ENCODE measurements at regions not wholly inside any gene's neighbourhood (a gene's known extent, or its start where the extent isn't known, plus 50 kb on each side); places are given as distances from the start of the nearest gene placed in this dataset.

DNA sequence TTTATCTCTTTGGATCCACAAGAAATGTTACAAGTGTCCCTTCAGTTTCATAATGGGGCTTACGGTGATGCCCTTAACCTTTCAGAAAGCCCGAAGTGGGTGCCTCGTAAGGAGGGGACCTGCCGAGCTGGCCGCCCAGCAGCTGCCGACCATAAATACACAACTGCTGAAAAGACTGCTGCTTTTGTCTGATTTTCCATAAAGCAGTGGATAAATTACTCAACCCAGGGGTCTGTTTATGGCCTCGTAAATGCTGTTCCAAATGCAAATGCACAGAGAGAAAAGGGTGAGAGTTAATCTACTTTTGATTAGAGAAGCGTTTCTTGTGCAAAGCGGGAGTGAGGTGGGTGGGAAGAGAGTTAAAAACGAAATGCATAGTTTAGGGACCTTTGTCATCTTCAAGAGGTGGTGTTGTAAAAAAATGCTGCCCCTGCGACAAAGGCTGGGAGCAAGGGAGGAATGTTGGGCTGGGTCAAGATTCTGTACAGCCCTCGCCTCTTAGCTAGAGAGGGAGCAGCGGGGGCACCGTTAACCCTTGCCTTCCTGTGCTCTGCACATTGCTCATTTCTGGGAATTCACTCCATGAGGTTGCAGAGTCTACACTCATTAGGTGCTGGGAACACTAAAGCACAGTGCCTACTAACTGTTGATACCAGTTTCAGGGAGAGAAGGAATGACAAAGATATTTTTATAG lies 112.0 kb upstream of the MTHFD1L start:
- Histone ChIP-seq H3K9me2 (replicated peaks; ENCODE audit: low read depth, low read length) (no peaks in the 10 kb centered on the region), H3K27me3 (ENCODE audit: insufficient read depth, low read length, poor library complexity, severe bottlenecking) (no peaks in the 10 kb centered on the region), H3K79me2 (ENCODE audit: insufficient read depth, low read length) (peaks cover 30% of the 10 kb centered on the region), H3K4me3 (ENCODE audit: low read length, poor library complexity, severe bottlenecking) (no peak overlapping the region), H3K4me1 (ENCODE audit: insufficient read depth, low read length, poor library complexity, severe bottlenecking) (no peaks in the 10 kb centered on the region), H3K9ac (ENCODE audit: low read depth, low read length, poor library complexity, severe bottlenecking) (no peak overlapping the region), H3K4me2 (ENCODE audit: low read depth, low read length, poor library complexity, severe bottlenecking) (no peak overlapping the region), H3F3A (ENCODE audit: low read depth) (no peaks in the 10 kb centered on the region), H4K20me1 (ENCODE audit: insufficient read depth, low read length, poor library complexity, severe bottlenecking) (peaks cover 4% of the 10 kb centered on the region), H2AFZ (ENCODE audit: low read length) (no peak overlapping the region), H3K36me3 (ENCODE audit: insufficient read depth, low read length) (peaks cover 18% of the 10 kb centered on the region; the same call in 1 of the 2 replicates), H3K9me3 (ENCODE audit: insufficient read depth, low read depth, low read length) (no peaks in the 10 kb centered on the region)
- TF ChIP-seq, protein P1, sequence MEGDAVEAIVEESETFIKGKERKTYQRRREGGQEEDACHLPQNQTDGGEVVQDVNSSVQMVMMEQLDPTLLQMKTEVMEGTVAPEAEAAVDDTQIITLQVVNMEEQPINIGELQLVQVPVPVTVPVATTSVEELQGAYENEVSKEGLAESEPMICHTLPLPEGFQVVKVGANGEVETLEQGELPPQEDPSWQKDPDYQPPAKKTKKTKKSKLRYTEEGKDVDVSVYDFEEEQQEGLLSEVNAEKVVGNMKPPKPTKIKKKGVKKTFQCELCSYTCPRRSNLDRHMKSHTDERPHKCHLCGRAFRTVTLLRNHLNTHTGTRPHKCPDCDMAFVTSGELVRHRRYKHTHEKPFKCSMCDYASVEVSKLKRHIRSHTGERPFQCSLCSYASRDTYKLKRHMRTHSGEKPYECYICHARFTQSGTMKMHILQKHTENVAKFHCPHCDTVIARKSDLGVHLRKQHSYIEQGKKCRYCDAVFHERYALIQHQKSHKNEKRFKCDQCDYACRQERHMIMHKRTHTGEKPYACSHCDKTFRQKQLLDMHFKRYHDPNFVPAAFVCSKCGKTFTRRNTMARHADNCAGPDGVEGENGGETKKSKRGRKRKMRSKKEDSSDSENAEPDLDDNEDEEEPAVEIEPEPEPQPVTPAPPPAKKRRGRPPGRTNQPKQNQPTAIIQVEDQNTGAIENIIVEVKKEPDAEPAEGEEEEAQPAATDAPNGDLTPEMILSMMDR (conservative IDR thresholded peaks at IDR 0.05; ENCODE audit: low read length): no peak
- no peak for TF ChIP-seq EZH2phosphoT487 (IDR thresholded peaks at IDR 0.05; ENCODE audit: borderline replicate concordance)

- no peaks in the 10 kb centered on the region for H3K9me2 ChIP-seq (replicated peaks; ENCODE audit: low read depth, low read length)
- H3K4me1 ChIP-seq (ENCODE audit: insufficient read depth, low read length, poor library complexity, severe bottlenecking): no peaks in the 10 kb centered on the region
- H3K36me3 ChIP-seq (ENCODE audit: insufficient read depth, low read length): peaks cover 14% of the 10 kb centered on the region; the same call in 1 of the 2 replicates
- no peaks in the 10 kb centered on the region for H3K9me3 ChIP-seq (ENCODE audit: insufficient read depth, low read depth, low read length)
- H4K20me1 ChIP-seq (ENCODE audit: insufficient read depth, low read length, poor library complexity, severe bottlenecking): peaks cover 16% of the 10 kb centered on the region
- TF ChIP-seq, protein P1 (conservative IDR thresholded peaks at IDR 0.05; ENCODE audit: low read length): no peak
- TF ChIP-seq EZH2phosphoT487 (IDR thresholded peaks at IDR 0.05; ENCODE audit: borderline replicate concordance): no peak
- H3K9ac ChIP-seq (ENCODE audit: low read depth, low read length, poor library complexity, severe bottlenecking): no peak overlapping the region
- peaks cover 37% of the 10 kb centered on the region for H3K79me2 ChIP-seq (ENCODE audit: insufficient read depth, low read length)
- H3F3A ChIP-seq (ENCODE audit: low read depth): no peaks in the 10 kb centered on the region
- no peak overlapping the region for H3K4me2 ChIP-seq (ENCODE audit: low read depth, low read length, poor library complexity, severe bottlenecking)
- H2AFZ ChIP-seq (ENCODE audit: low read length): no peak overlapping the region
- H3K27me3 ChIP-seq (ENCODE audit: insufficient read depth, low read length, poor library complexity, severe bottlenecking): no peaks in the 10 kb centered on the region
- H3K4me3 ChIP-seq (ENCODE audit: low read length, poor library complexity, severe bottlenecking): no peak overlapping the region
Observed at GRCh38 chr6:150755042-150755441, 110.5 kb upstream of the MTHFD1L start.

- Histone ChIP-seq H3K9me2 (replicated peaks; ENCODE audit: low read depth, low read length) (no peaks in the 10 kb centered on the region), H2AFZ (ENCODE audit: low read length) (no peak overlapping the region), H3K9me3 (ENCODE audit: insufficient read depth, low read depth, low read length) (no peaks in the 10 kb centered on the region), H3F3A (ENCODE audit: low read depth) (no peaks in the 10 kb centered on the region), H3K4me3 (ENCODE audit: low read length, poor library complexity, severe bottlenecking) (no peak overlapping the region), H3K27me3 (ENCODE audit: insufficient read depth, low read length, poor library complexity, severe bottlenecking) (no peaks in the 10 kb centered on the region), H3K9ac (ENCODE audit: low read depth, low read length, poor library complexity, severe bottlenecking) (no peak overlapping the region), H3K4me1 (ENCODE audit: insufficient read depth, low read length, poor library complexity, severe bottlenecking) (no peaks in the 10 kb centered on the region), H3K79me2 (ENCODE audit: insufficient read depth, low read length) (peaks cover 38% of the 10 kb centered on the region), H4K20me1 (ENCODE audit: insufficient read depth, low read length, poor library complexity, severe bottlenecking) (peaks cover 20% of the 10 kb centered on the region), H3K4me2 (ENCODE audit: low read depth, low read length, poor library complexity, severe bottlenecking) (no peak overlapping the region), H3K36me3 (ENCODE audit: insufficient read depth, low read length) (peaks cover 14% of the 10 kb centered on the region; the same call in 1 of the 2 replicates)
- TF ChIP-seq, protein P1 (conservative IDR thresholded peaks at IDR 0.05; ENCODE audit: low read length): no peak
Observed at GRCh38 chr6:150755524-150755923, 110.0 kb upstream of the MTHFD1L start.

Data from Loucy (cell line).